ENCODE measurements at regions not wholly inside any gene's neighbourhood (a gene's known extent, or its start where the extent isn't known, plus 50 kb on each side); places are given as distances from the start of the nearest gene placed in this dataset.
"Not testable (repeated sequence)": the region's sequence is repeated elsewhere in the genome, so short reads cannot be mapped to it uniquely, and the experiment has no call there.

- TF ChIP-seq CTCF, POLR2A (IDR thresholded peaks at IDR 0.05): not testable (repeated sequence)
These were observed 248.9 kb upstream of the FAM240B start for GRCh38 chr9:38968651-38969374.

Measured in vagina (tissue), 2 donors.